GM10266 (cell line): ENCODE measurements at regions not wholly inside any gene's neighbourhood (a gene's known extent, or its start where the extent isn't known, plus 50 kb on each side); places are given as distances from the start of the nearest gene placed in this dataset.
"Not testable (repeated sequence)": the region's sequence is repeated elsewhere in the genome, so short reads cannot be mapped to it uniquely, and the experiment has no call there.

Experiments
- DNase-seq: peaks from one replicate; pipeline ENCODE4 v3.0.0; 2012; ENCODE audit errors: extremely low spot score
- CTCF ChIP-seq: IDR thresholded peaks from 2 replicates; pipeline ENCODE4 v1.5.1; 2012; ENCODE audit warnings: mild to moderate bottlenecking, low read depth; ENCODE audit not compliant: control insufficient read depth, insufficient read depth; ENCODE audit errors: missing control alignments

DNA sequence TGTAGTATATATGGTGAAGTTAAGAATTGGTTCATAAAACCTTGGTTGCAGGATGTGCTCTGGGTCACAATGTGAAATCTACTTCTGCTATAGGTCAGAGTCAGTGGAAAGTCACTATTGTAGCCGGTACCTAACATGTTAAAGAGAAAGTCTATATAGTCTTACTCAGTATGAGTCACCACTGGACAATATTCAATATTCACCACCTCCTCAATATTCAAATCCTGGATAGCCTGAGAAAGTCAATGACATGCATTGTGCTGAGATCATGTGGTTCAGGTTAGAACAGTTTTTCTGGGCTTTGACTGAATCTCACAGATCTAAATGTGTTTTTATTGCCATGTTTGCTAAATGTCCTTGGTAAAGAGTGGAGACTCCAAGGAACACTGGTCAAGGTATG, 108.8 kb downstream of the HMHB1 start:
- no peak for DNase-seq
- no peak for TF ChIP-seq CTCF

DNA sequence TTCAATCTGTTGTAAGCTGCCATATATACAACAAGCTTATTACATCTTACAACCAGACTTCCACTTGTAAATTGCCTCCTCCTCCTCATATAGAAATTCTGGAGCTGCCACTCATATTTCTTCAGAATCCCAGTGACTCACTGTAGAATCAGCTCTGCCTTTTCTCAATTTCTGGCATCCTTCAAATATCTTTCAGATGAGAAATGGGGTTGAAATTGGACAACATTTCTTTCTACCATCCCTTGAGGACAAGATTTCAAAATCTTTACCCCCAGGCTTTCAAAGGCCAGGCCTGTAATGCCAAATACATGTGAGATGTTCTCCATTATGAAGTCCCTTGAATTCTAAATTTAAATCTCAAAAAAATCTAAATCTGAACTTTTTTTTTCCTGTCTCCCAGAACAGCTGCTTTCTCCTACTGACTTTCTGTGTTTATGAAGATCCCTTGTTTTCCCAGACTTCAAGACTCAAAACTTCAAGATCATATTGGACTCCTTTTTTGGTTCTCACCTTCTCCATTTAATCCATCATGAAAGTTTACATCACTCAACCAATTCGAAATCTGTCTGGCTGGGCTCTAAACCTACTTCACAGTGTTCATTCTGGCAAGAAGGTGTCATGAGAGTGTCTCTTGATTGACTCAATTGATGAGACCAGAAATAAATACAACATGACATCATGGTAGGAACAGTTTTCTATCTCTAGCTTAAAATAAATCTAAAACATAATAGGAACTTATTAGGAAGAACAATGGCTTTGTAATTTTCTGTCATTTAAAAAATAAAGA, 109.8 kb downstream of the HMHB1 start:
- no peak for DNase-seq
- TF ChIP-seq CTCF, result no peak

- DNase-seq, result no peak
- TF ChIP-seq CTCF, result no peak
These were observed 110.8 kb downstream of the HMHB1 start for GRCh38 chr5:143922718-143923117.

GRCh38 chr5:143923634-143924266, 111.8 kb downstream of the HMHB1 start:
- DNase-seq, result no peak
- TF ChIP-seq CTCF, result no peak

- TF ChIP-seq CTCF, result no peak
- DNase-seq, result no peak
These were observed 112.5 kb downstream of the HMHB1 start for GRCh38 chr5:143924311-143924978.

DNA sequence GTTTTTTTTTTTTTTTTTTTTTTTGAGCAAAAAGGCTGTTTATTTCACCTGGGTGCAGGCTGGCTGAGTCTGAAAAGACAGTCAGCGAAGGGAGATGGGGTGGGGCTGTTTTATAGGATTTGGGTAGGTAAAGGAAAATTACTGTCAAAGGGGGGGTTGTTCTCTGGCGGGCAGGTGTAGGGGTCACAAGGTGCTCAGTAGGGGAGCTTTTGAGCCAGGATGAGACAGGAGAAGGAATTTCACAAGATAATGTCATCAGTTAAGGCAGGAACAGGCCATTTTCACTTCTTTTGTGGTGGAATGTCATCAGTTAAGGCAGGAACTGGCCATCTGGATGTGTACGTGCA, 113.0 kb downstream of the HMHB1 start:
- not testable (repeated sequence) for DNase-seq

DNA sequence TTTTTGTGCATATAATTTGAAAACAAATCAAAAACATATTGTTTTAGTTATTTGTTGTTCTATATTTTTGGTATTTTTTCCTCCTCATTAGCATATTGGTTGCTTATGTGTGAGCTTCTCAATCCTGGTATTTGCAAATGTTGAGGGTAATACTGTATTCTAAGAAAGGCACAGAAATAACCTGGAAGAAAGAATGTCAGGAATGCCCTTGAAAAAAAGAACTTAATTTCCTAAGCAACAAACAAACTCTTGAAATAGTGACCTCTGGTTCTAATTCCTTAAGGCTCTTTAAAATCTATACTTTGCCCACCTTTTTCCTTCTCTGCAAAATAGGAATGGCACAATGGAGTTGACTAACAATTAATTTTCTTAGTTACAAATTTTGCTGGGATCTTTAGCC, 117.5 kb downstream of the HMHB1 start:
- TF ChIP-seq CTCF, result no peak

More for the DNA sequence above, 117.5 kb downstream of the HMHB1 start:
- DNase-seq, result no peak
